ENCODE measurements at regions not wholly inside any gene's neighbourhood (a gene's known extent, or its start where the extent isn't known, plus 50 kb on each side); places are given as distances from the start of the nearest gene placed in this dataset.

DNA sequence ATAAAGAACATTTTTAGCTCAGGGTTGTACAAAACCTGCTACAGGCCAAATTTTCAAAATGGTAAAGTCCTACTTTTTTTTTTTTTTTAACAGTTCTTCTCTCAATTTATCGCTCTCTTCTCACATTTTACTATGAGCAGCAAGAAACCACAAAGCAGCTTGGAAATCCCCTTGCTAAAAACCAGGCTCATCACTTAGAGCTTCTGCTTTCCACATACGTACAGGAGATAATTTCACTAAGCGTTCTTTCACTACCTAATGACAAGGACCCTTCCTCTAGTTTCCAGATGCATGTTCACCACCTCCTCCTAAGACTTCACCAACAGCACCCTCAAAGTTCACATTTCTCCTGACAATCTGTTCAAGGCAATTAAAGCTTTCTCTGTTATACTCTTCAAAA is 294.9 kb upstream of the CYRIA start:
- no peaks in the 10 kb centered on the region for H3K4me1 ChIP-seq (ENCODE audit: insufficient read depth)
- H4K20me1 ChIP-seq (replicated peaks; ENCODE audit: insufficient read depth) = no peaks in the 10 kb centered on the region
- H3F3A ChIP-seq (replicated peaks; ENCODE audit: low read depth) = no peaks in the 10 kb centered on the region
- no peak overlapping the region for H3K4me3 Mint-ChIP-seq
- no peak overlapping the region for H3K27ac ChIP-seq (ENCODE audit: low read depth)
- no peak for ATAC-seq
- H3K4me2 ChIP-seq = no peak overlapping the region
- H3K4me3 ChIP-seq = no peak overlapping the region
- H3K4me1 Mint-ChIP-seq = no peaks in the 10 kb centered on the region
- H3K9me2 ChIP-seq (ENCODE audit: insufficient read depth) = no peaks in the 10 kb centered on the region
- no peaks in the 10 kb centered on the region for H3K9me3 Mint-ChIP-seq
- no peaks in the 10 kb centered on the region for H3K36me3 Mint-ChIP-seq (ENCODE audit: low read depth)
- H3K27ac Mint-ChIP-seq = no peak overlapping the region
- no peaks in the 10 kb centered on the region for H3K27me3 Mint-ChIP-seq (ENCODE audit: insufficient read depth, low read depth, poor library complexity)
- H3K79me2 ChIP-seq (replicated peaks; ENCODE audit: insufficient read depth) = no peaks in the 10 kb centered on the region
- TF ChIP-seq CREB1 (CRISPR knock-in tag; IDR thresholded peaks at IDR 0.05; ENCODE audit: low read depth) (no peak), JUNB (IDR thresholded peaks at IDR 0.05; ENCODE audit: unreplicated experiment) (no peak), ZNF462 (CRISPR knock-in tag; IDR thresholded peaks at IDR 0.05) (no peak), REST (IDR thresholded peaks at IDR 0.05; ENCODE audit: unreplicated experiment) (no peak), CTCF (conservative IDR thresholded peaks at IDR 0.05; ENCODE audit: low read depth in 2 of 2) (no peak), POLR2AphosphoS5 (IDR thresholded peaks at IDR 0.05; ENCODE audit: low read depth) (no peak)
- no peaks in the 10 kb centered on the region for H3K36me3 ChIP-seq (ENCODE audit: insufficient read depth)
- no peak for DNase-seq (ENCODE audit: low spot score)
- H2AFZ ChIP-seq = no peak overlapping the region
- H3K27me3 ChIP-seq (ENCODE audit: insufficient read depth) = no peaks in the 10 kb centered on the region

Data from GM23338 (cell line).